ENCODE measurements at regions not wholly inside any gene's neighbourhood (a gene's known extent, or its start where the extent isn't known, plus 50 kb on each side); places are given as distances from the start of the nearest gene placed in this dataset.

GRCh38 chr10:130652544-130652943 is 516.4 kb downstream of the GLRX3 start:
- no peak overlapping the region for H4K8ac ChIP-seq (ENCODE audit: low read depth, low read length)
- peak; percentile 43 for DNase-seq

GRCh38 chr10:130652964-130653578 is 516.9 kb downstream of the GLRX3 start:
- no peak overlapping the region for H3K23ac ChIP-seq (ENCODE audit: low read length)
- H3K4ac ChIP-seq (ENCODE audit: low read depth, low read length) = no peak overlapping the region
- H3K27ac ChIP-seq (ENCODE audit: low read depth, low read length) = no peak overlapping the region
- H3K79me1 ChIP-seq (ENCODE audit: low read length) = no peaks in the 10 kb centered on the region
- H3K27me3 ChIP-seq (ENCODE audit: insufficient read depth, low read length, poor library complexity) = no peaks in the 10 kb centered on the region
- no CpG with 5 or more reads among the region's 14 CpGs for WGBS (ENCODE audit: extremely low coverage, insufficient coverage, low lambda C conversion rate)
- H2AK5ac ChIP-seq (ENCODE audit: low read length) = no peak overlapping the region
- H3K18ac ChIP-seq (ENCODE audit: low read length) = no peak overlapping the region
- H4K8ac ChIP-seq (ENCODE audit: low read depth, low read length) = no peak overlapping the region
- no peak overlapping the region for H4K5ac ChIP-seq (ENCODE audit: low read length)
- H2BK5ac ChIP-seq (ENCODE audit: low read length) = no peak overlapping the region
- no peak overlapping the region for H2BK15ac ChIP-seq (replicated peaks; ENCODE audit: low read depth)
- no peak overlapping the region for H3K56ac ChIP-seq (ENCODE audit: low read length)
- no peak overlapping the region for H3K4me2 ChIP-seq (ENCODE audit: low read length)
- no peaks in the 10 kb centered on the region for H3K79me2 ChIP-seq (ENCODE audit: control insufficient read depth, insufficient read depth, low read length)
- no peaks in the 10 kb centered on the region for H3K4me1 ChIP-seq (ENCODE audit: control insufficient read depth, low read depth, low read length)
- H3K4me3 ChIP-seq (ENCODE audit: low read length) = no peak overlapping the region
- no peak overlapping the region for H3K9ac ChIP-seq (ENCODE audit: low read length)
- no peak for DNase-seq
- H3K36me3 ChIP-seq (ENCODE audit: control insufficient read depth, insufficient read depth, low read length) = no peaks in the 10 kb centered on the region
- no peak overlapping the region for H2BK120ac ChIP-seq (ENCODE audit: low read depth, low read length)

More at GRCh38 chr10:130652544-130652943, 516.4 kb downstream of the GLRX3 start:
- H2AK5ac ChIP-seq (ENCODE audit: low read length) = no peak overlapping the region
- H3K79me2 ChIP-seq (ENCODE audit: control insufficient read depth, insufficient read depth, low read length) = no peaks in the 10 kb centered on the region
- no peak overlapping the region for H4K5ac ChIP-seq (ENCODE audit: low read length)
- H2BK15ac ChIP-seq (replicated peaks; ENCODE audit: low read depth) = no peak overlapping the region
- no peaks in the 10 kb centered on the region for H3K36me3 ChIP-seq (ENCODE audit: control insufficient read depth, insufficient read depth, low read length)
- H3K18ac ChIP-seq (ENCODE audit: low read length) = no peak overlapping the region
- WGBS (ENCODE audit: extremely low coverage, insufficient coverage, low lambda C conversion rate) = no CpG with 5 or more reads among the region's 5 CpGs
- H3K4me1 ChIP-seq (ENCODE audit: control insufficient read depth, low read depth, low read length) = no peaks in the 10 kb centered on the region
- no peak overlapping the region for H2BK5ac ChIP-seq (ENCODE audit: low read length)
- no peak overlapping the region for H3K56ac ChIP-seq (ENCODE audit: low read length)
- no peak overlapping the region for H3K9ac ChIP-seq (ENCODE audit: low read length)
- no peak overlapping the region for H3K23ac ChIP-seq (ENCODE audit: low read length)
- no peak overlapping the region for H3K4ac ChIP-seq (ENCODE audit: low read depth, low read length)
- H3K27ac ChIP-seq (ENCODE audit: low read depth, low read length) = no peak overlapping the region
- no peaks in the 10 kb centered on the region for H3K79me1 ChIP-seq (ENCODE audit: low read length)
- H3K4me3 ChIP-seq (ENCODE audit: low read length) = no peak overlapping the region
- H3K27me3 ChIP-seq (ENCODE audit: insufficient read depth, low read length, poor library complexity) = no peaks in the 10 kb centered on the region
- no peak overlapping the region for H3K4me2 ChIP-seq (ENCODE audit: low read length)
- H2BK120ac ChIP-seq (ENCODE audit: low read depth, low read length) = no peak overlapping the region

- no peak overlapping the region for H2BK5ac ChIP-seq (ENCODE audit: low read length)
- whole genome bisulfite sequencing (ENCODE audit: extremely low coverage, insufficient coverage, low lambda C conversion rate) = no CpG with 5 or more reads among the region's 20 CpGs
These were observed 518.5 kb downstream of the GLRX3 start for GRCh38 chr10:130654726-130655125.

GRCh38 chr10:130655313-130656186 is 519.4 kb downstream of the GLRX3 start:
- no peaks in the 10 kb centered on the region for H3K79me1 ChIP-seq (ENCODE audit: low read length)
- DNase-seq = no peak
- no CpG with 5 or more reads among the region's 31 CpGs for WGBS (ENCODE audit: extremely low coverage, insufficient coverage, low lambda C conversion rate)

More at GRCh38 chr10:130654726-130655125, 518.5 kb downstream of the GLRX3 start:
- no peak overlapping the region for H3K4me3 ChIP-seq (ENCODE audit: low read length)
- H3K56ac ChIP-seq (ENCODE audit: low read length) = no peak overlapping the region
- DNase-seq = no peak
- H3K27ac ChIP-seq (ENCODE audit: low read depth, low read length) = no peak overlapping the region
- no peak overlapping the region for H3K23ac ChIP-seq (ENCODE audit: low read length)
- no peaks in the 10 kb centered on the region for H3K4me1 ChIP-seq (ENCODE audit: control insufficient read depth, low read depth, low read length)
- H2AK5ac ChIP-seq (ENCODE audit: low read length) = no peak overlapping the region
- H4K5ac ChIP-seq (ENCODE audit: low read length) = no peak overlapping the region
- no peak overlapping the region for H3K4me2 ChIP-seq (ENCODE audit: low read length)
- H3K9ac ChIP-seq (ENCODE audit: low read length) = no peak overlapping the region
- no peak overlapping the region for H4K8ac ChIP-seq (ENCODE audit: low read depth, low read length)
- no peaks in the 10 kb centered on the region for H3K36me3 ChIP-seq (ENCODE audit: control insufficient read depth, insufficient read depth, low read length)
- H3K4ac ChIP-seq (ENCODE audit: low read depth, low read length) = no peak overlapping the region
- no peak overlapping the region for H3K18ac ChIP-seq (ENCODE audit: low read length)
- no peak overlapping the region for H2BK120ac ChIP-seq (ENCODE audit: low read depth, low read length)
- no peak overlapping the region for H2BK15ac ChIP-seq (replicated peaks; ENCODE audit: low read depth)
- H3K79me2 ChIP-seq (ENCODE audit: control insufficient read depth, insufficient read depth, low read length) = no peaks in the 10 kb centered on the region
- H3K27me3 ChIP-seq (ENCODE audit: insufficient read depth, low read length, poor library complexity) = no peaks in the 10 kb centered on the region
- H3K79me1 ChIP-seq (ENCODE audit: low read length) = no peaks in the 10 kb centered on the region

GRCh38 chr10:130656187-130656575 is 520.0 kb downstream of the GLRX3 start:
- Histone ChIP-seq H3K9ac (ENCODE audit: low read length) (no peak overlapping the region), H3K4ac (ENCODE audit: low read depth, low read length) (no peak overlapping the region), H4K5ac (ENCODE audit: low read length) (no peak overlapping the region), H3K4me1 (ENCODE audit: control insufficient read depth, low read depth, low read length) (no peaks in the 10 kb centered on the region), H3K4me2 (ENCODE audit: low read length) (no peak overlapping the region), H3K4me3 (ENCODE audit: low read length) (no peak overlapping the region), H2BK5ac (ENCODE audit: low read length) (no peak overlapping the region), H2BK15ac (replicated peaks; ENCODE audit: low read depth) (no peak overlapping the region), H3K36me3 (ENCODE audit: control insufficient read depth, insufficient read depth, low read length) (no peaks in the 10 kb centered on the region), H3K27me3 (ENCODE audit: insufficient read depth, low read length, poor library complexity) (no peaks in the 10 kb centered on the region), H3K18ac (ENCODE audit: low read length) (no peak overlapping the region), H2AK5ac (ENCODE audit: low read length) (no peak overlapping the region), H4K8ac (ENCODE audit: low read depth, low read length) (no peak overlapping the region), H3K79me1 (ENCODE audit: low read length) (no peaks in the 10 kb centered on the region), H3K23ac (ENCODE audit: low read length) (no peak overlapping the region), H3K79me2 (ENCODE audit: control insufficient read depth, insufficient read depth, low read length) (no peaks in the 10 kb centered on the region), H3K56ac (ENCODE audit: low read length) (no peak overlapping the region), H3K27ac (ENCODE audit: low read depth, low read length) (no peak overlapping the region), H2BK120ac (ENCODE audit: low read depth, low read length) (no peak overlapping the region)
- no CpG with 5 or more reads among the region's 14 CpGs for whole genome bisulfite sequencing (ENCODE audit: extremely low coverage, insufficient coverage, low lambda C conversion rate)
- DNase-seq = no peak

More at GRCh38 chr10:130655313-130656186, 519.4 kb downstream of the GLRX3 start:
- H2BK5ac ChIP-seq (ENCODE audit: low read length) = no peak overlapping the region
- H4K8ac ChIP-seq (ENCODE audit: low read depth, low read length) = no peak overlapping the region
- H3K4me2 ChIP-seq (ENCODE audit: low read length) = no peak overlapping the region
- no peak overlapping the region for H3K18ac ChIP-seq (ENCODE audit: low read length)
- H3K4ac ChIP-seq (ENCODE audit: low read depth, low read length) = no peak overlapping the region
- H3K56ac ChIP-seq (ENCODE audit: low read length) = no peak overlapping the region
- no peak overlapping the region for H3K9ac ChIP-seq (ENCODE audit: low read length)
- no peaks in the 10 kb centered on the region for H3K4me1 ChIP-seq (ENCODE audit: control insufficient read depth, low read depth, low read length)
- no peaks in the 10 kb centered on the region for H3K27me3 ChIP-seq (ENCODE audit: insufficient read depth, low read length, poor library complexity)
- H4K5ac ChIP-seq (ENCODE audit: low read length) = no peak overlapping the region
- H3K4me3 ChIP-seq (ENCODE audit: low read length) = no peak overlapping the region
- no peak overlapping the region for H2BK15ac ChIP-seq (replicated peaks; ENCODE audit: low read depth)
- no peaks in the 10 kb centered on the region for H3K36me3 ChIP-seq (ENCODE audit: control insufficient read depth, insufficient read depth, low read length)
- no peaks in the 10 kb centered on the region for H3K79me2 ChIP-seq (ENCODE audit: control insufficient read depth, insufficient read depth, low read length)
- no peak overlapping the region for H2BK120ac ChIP-seq (ENCODE audit: low read depth, low read length)
- no peak overlapping the region for H2AK5ac ChIP-seq (ENCODE audit: low read length)
- no peak overlapping the region for H3K27ac ChIP-seq (ENCODE audit: low read depth, low read length)
- no peak overlapping the region for H3K23ac ChIP-seq (ENCODE audit: low read length)

Measured in mesendoderm (in vitro differentiated cells).